Suprapubic skin (tissue), 4 donors: ENCODE measurements at regions not wholly inside any gene's neighbourhood (a gene's known extent, or its start where the extent isn't known, plus 50 kb on each side); places are given as distances from the start of the nearest gene placed in this dataset.

Source experiments
- EP300 ChIP-seq: sonication (generic); formaldehyde crosslinking; IDR thresholded peaks from one replicate; pipeline ENCODE4 v1.6.1; 2017; ENCODE audit warnings: antibody characterized with exemption
- POLR2A ChIP-seq, 2 donors: fragments of 450-650 bp; IDR thresholded peaks; one replicate each; pipeline ENCODE4 v1.6.1; 2017; ENCODE audit warnings: antibody characterized with exemption in 2 of 2, mild to moderate bottlenecking in 2 of 2, moderate library complexity in 2 of 2
- POLR2AphosphoS5 ChIP-seq, 3 donors: sonication (generic); formaldehyde crosslinking; IDR thresholded peaks; one replicate each; pipeline ENCODE4 v1.6.1; 2017; ENCODE audit warnings: antibody characterized with exemption in 3 of 3
- TF ChIP-seq, protein P1 (sequence below), 2 donors: fragments of 200-600 bp in 1 of 2; fragments of 450-650 bp in 1 of 2; sonication (generic) in 1 of 2; IDR thresholded peaks; one replicate each; pipeline ENCODE4 v1.5.1; 2016 to 2019; ENCODE audit warnings: antibody characterized with exemption in 2 of 2, mild to moderate bottlenecking in 1 of 2, moderate library complexity in 1 of 2

DNA sequence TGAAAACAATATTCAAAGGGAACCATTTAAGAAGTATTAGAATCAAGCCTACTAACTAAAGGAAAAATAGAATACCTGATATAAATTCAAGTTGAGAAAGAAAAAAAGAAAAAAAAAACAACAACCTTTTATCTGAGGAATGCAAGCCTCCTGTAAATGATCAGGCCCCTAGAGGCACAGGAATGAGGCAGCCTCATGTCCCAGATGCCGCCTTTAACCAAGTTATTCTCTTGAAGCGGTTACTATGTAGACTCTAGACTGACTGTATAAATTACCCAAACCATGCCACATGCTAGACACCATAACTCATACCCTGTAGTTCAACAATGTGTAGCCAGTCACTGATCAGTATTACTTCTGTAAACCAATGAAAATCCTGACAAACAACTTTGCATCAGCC, 929.6 kb downstream of the TAF11L14 start:
- TF ChIP-seq POLR2A (IDR thresholded peaks at IDR 0.05): no peak
- TF ChIP-seq, protein P1, sequence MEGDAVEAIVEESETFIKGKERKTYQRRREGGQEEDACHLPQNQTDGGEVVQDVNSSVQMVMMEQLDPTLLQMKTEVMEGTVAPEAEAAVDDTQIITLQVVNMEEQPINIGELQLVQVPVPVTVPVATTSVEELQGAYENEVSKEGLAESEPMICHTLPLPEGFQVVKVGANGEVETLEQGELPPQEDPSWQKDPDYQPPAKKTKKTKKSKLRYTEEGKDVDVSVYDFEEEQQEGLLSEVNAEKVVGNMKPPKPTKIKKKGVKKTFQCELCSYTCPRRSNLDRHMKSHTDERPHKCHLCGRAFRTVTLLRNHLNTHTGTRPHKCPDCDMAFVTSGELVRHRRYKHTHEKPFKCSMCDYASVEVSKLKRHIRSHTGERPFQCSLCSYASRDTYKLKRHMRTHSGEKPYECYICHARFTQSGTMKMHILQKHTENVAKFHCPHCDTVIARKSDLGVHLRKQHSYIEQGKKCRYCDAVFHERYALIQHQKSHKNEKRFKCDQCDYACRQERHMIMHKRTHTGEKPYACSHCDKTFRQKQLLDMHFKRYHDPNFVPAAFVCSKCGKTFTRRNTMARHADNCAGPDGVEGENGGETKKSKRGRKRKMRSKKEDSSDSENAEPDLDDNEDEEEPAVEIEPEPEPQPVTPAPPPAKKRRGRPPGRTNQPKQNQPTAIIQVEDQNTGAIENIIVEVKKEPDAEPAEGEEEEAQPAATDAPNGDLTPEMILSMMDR (IDR thresholded peaks at IDR 0.05): no peak
- TF ChIP-seq POLR2AphosphoS5 (IDR thresholded peaks at IDR 0.05): no peak
- TF ChIP-seq EP300: no peak
